ENCODE measurements at regions not wholly inside any gene's neighbourhood (a gene's known extent, or its start where the extent isn't known, plus 50 kb on each side); places are given as distances from the start of the nearest gene placed in this dataset.

- ChIA-PET CTCF (interaction anchor here (0.7 to 1.0 kb wide), 2 partner anchors 338 to 489 kb away, joined by 3 to 5 read pairs; no protein-coding TSS in a partner anchor), POLR2A (no interaction called here)
- H3K9me3 ChIP-seq (ENCODE audit: control insufficient read depth, insufficient read depth, low read depth, low read length): no peaks in the 10 kb centered on the region
- H3K27ac ChIP-seq (ENCODE audit: extremely low read depth, low read depth, low read length): no peak overlapping the region
- H3K4me1 ChIP-seq (ENCODE audit: control insufficient read depth, insufficient read depth, low read length): no peaks in the 10 kb centered on the region
- H3K4me3 ChIP-seq (ENCODE audit: low read depth, low read length): no peak overlapping the region
- H3K36me3 ChIP-seq (ENCODE audit: control insufficient read depth in 2 of 2, insufficient read depth in 1 of 2, low read length in 2 of 2): no peaks in the 10 kb centered on the region
- TF ChIP-seq ZNF707 (tag by site-specific recombination; IDR thresholded peaks at IDR 0.05) (no peak), ZNF555 (tag by site-specific recombination; conservative IDR thresholded peaks at IDR 0.05) (no peak), ZNF157 (tag by site-specific recombination; IDR thresholded peaks at IDR 0.05) (no peak), ZNF266 (tag by site-specific recombination; IDR thresholded peaks at IDR 0.05; ENCODE audit: low read depth) (no peak), ZNF202 (tag by site-specific recombination; IDR thresholded peaks at IDR 0.05; ENCODE audit: borderline replicate concordance) (no peak), ZSCAN30 (tag by site-specific recombination; IDR thresholded peaks at IDR 0.05) (no peak), KLF16 (tag by site-specific recombination; IDR thresholded peaks at IDR 0.05) (no peak), ZNF830 (tag by site-specific recombination; IDR thresholded peaks at IDR 0.05; ENCODE audit: low read depth) (no peak), OVOL3 (tag by site-specific recombination; IDR thresholded peaks at IDR 0.05) (no peak), ZNF19 (tag by site-specific recombination; IDR thresholded peaks at IDR 0.05; ENCODE audit: low read depth) (no peak), REST (tag by site-specific recombination; IDR thresholded peaks at IDR 0.05) (no peak), ATF2 (tag by site-specific recombination; IDR thresholded peaks at IDR 0.05; ENCODE audit: low read depth) (no peak), ZNF843 (tag by site-specific recombination; IDR thresholded peaks at IDR 0.05) (no peak), ZNF174 (tag by site-specific recombination; IDR thresholded peaks at IDR 0.05) (no peak), ZNF362 (tag by site-specific recombination; IDR thresholded peaks at IDR 0.05) (no peak), TSHZ1 (tag by site-specific recombination; IDR thresholded peaks at IDR 0.05; ENCODE audit: borderline replicate concordance) (no peak)
Measured at GRCh38 chr7:138400400-138400886, 59.6 kb upstream of the TRIM24 start.

GRCh38 chr7:138402749-138403148 is 57.3 kb upstream of the TRIM24 start:
- no peak overlapping the region for H3K4me3 ChIP-seq (ENCODE audit: low read depth, low read length)
- no peak overlapping the region for H3K27ac ChIP-seq (ENCODE audit: extremely low read depth, low read depth, low read length)
- no peaks in the 10 kb centered on the region for H3K9me3 ChIP-seq (ENCODE audit: control insufficient read depth, insufficient read depth, low read depth, low read length)
- ChIA-PET CTCF (no interaction called here), POLR2A (no interaction called here)
- no peaks in the 10 kb centered on the region for H3K4me1 ChIP-seq (ENCODE audit: control insufficient read depth, insufficient read depth, low read length)
- H3K36me3 ChIP-seq (ENCODE audit: control insufficient read depth in 2 of 2, insufficient read depth in 1 of 2, low read length in 2 of 2): no peaks in the 10 kb centered on the region
- no peak for TF ChIP-seq TSHZ1 (tag by site-specific recombination; IDR thresholded peaks at IDR 0.05; ENCODE audit: borderline replicate concordance)
- no peak for TF ChIP-seq ZNF624 (tag by site-specific recombination; IDR thresholded peaks at IDR 0.05)
- TF ChIP-seq ZXDB (tag by site-specific recombination; IDR thresholded peaks at IDR 0.05): no peak
- no peak for TF ChIP-seq ZNF202 (tag by site-specific recombination; IDR thresholded peaks at IDR 0.05; ENCODE audit: borderline replicate concordance)

Data from HEK293 (cell line).